ENCODE measurements at regions not wholly inside any gene's neighbourhood (a gene's known extent, or its start where the extent isn't known, plus 50 kb on each side); places are given as distances from the start of the nearest gene placed in this dataset.
"Not testable (repeated sequence)": the region's sequence is repeated elsewhere in the genome, so short reads cannot be mapped to it uniquely, and the experiment has no call there.

DNA sequence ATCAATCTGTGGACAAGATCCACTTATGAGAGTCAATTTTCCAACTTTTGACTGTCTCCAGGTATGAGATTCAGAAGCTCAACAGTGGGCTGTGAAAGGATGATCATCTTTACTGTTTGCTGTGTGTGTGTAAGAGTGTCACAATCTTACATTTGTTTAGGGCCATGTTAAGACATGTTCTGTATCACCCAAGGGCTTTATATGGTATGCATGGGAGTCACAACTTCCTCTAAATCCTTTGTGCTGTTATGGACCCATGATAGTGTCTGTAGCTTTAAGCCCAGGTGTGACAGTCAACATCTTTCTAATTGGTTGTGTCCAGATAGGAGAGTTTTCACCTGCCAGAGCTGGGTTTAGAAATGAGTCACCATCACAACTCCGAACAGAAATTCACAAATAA, 70.2 kb downstream of the ZNF726 start:
- not testable (repeated sequence) for DNase-seq (ENCODE audit: low read depth)

- no peak for DNase-seq (ENCODE audit: low read depth)
Measured at GRCh38 chr19:23986623-23987022, 71.9 kb downstream of the ZNF726 start.

DNA sequence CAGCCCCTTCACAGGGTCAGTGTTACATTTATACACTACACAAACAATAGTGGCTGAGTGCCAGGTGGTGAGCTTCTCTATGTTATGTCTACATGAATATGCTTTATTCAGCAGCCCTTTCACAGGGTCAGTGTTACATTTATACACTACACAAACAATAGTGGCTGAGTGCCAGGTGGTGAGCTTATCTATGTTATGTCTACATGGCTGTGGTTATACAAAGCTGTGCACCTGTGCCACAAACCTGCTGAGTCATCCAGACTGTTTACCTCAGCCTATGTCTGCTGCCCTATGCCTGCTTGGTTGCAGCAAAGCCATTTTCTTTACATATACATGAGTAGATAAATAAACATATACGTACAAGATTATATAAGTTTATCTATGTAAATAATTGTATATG, 76.5 kb downstream of the ZNF726 start:
- no peak for DNase-seq (ENCODE audit: low read depth)

GRCh38 chr19:23992348-23992747, 77.7 kb downstream of the ZNF726 start:
- no peak for DNase-seq (ENCODE audit: low read depth)

GRCh38 chr19:23993440-23993839, 78.8 kb downstream of the ZNF726 start:
- DNase-seq (ENCODE audit: low read depth) = no peak

GRCh38 chr19:23996549-23996948, 81.9 kb downstream of the ZNF726 start:
- peak; percentile 1 for DNase-seq (ENCODE audit: low read depth)

DNA sequence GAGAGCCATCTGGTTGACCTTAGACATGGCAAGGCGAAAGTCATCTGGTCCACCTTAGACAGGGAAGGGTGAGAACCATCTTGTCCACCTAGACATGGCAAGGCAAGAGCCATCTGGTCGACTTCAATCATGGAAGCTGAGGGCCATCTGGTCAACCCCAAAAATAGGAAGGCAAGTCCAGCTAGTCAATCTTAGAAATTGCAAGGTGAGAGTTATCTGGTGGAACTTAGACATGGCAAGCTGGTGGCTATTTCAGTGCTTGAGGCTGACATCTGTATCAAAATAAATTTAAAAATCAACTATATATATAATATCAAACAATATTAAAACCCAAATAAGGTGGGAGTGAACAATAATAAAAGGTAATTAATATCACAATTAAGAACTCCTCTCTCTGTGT, 83.9 kb downstream of the ZNF726 start:
- no peak for DNase-seq (ENCODE audit: low read depth)

GRCh38 chr19:23999821-24000610, 85.3 kb downstream of the ZNF726 start:
- no peak for DNase-seq (ENCODE audit: low read depth)

DNA sequence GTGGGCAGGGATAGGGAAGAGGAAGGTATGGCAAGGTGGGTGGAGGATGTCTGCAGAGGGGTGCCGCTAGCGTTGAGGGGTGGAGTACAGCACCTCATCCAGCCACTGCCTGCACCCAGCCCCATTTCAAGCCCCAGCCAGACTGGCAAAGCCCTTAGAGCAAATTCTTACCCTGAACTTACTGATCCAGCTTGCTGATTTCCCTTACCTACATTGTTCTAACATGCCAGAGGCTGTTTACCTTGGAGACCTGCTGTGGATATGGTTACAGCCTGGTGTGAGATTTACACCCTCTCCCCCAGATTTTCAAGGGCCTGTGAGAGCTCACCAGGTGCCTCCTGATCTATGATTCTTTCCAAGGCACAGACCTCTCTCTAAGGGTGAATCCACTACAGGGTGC, 86.0 kb downstream of the ZNF726 start:
- no peak for DNase-seq (ENCODE audit: low read depth)

GRCh38 chr19:24002256-24002945, 84.6 kb upstream of the ZNF254 start:
- no peak for DNase-seq (ENCODE audit: low read depth)

GRCh38 chr19:24003537-24003936, 83.5 kb upstream of the ZNF254 start:
- no peak for DNase-seq (ENCODE audit: low read depth)

DNA sequence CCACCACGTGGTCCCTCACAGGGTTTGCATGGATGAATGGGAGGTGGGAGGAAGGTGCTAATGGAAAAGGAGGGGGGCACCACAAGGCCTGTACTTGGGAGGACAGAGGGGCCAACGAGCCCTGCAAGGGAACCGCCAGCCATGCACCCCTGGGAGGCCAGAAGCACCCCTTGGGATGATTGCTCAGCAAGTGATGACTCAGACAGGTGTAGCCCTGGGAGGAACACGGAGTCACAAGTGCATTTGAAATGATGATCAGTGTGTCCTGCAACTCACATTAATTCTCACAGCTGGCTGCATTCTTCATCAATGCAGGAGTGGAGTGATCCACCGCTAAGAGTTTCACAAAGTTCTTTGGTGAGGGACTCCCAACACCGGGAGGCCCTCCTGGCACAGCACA, 82.8 kb upstream of the ZNF254 start:
- DNase-seq (ENCODE audit: low read depth) = no peak

- no peak for DNase-seq (ENCODE audit: low read depth)
Measured at GRCh38 chr19:24029941-24030636, 56.9 kb upstream of the ZNF254 start.

- DNase-seq (ENCODE audit: low read depth) = no peak
Measured at GRCh38 chr19:24032651-24033050, 54.3 kb upstream of the ZNF254 start.

GRCh38 chr19:24033301-24033962, 53.6 kb upstream of the ZNF254 start:
- DNase-seq (ENCODE audit: low read depth) = peak; percentile 95

DNA sequence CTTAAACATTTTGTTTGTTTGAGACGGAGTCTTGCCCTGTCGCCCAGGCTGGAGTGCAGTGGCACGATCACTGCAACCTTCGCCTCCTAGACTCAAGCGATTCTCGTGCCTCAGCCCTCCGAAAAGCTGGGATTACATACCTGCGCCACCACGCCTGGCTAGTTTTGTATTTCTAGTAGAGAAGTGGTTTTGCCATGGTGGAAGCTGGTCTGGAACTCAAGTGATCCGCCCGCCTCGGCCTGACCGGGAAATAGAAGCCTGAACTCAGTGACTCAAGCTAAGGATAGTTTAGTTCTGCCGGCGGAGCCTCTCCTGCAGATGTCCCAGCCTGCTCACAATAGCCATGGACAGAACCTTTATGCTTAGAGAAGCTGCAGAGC, 53.0 kb upstream of the ZNF254 start:
- peak; percentile 79 for DNase-seq (ENCODE audit: low read depth)

DNA sequence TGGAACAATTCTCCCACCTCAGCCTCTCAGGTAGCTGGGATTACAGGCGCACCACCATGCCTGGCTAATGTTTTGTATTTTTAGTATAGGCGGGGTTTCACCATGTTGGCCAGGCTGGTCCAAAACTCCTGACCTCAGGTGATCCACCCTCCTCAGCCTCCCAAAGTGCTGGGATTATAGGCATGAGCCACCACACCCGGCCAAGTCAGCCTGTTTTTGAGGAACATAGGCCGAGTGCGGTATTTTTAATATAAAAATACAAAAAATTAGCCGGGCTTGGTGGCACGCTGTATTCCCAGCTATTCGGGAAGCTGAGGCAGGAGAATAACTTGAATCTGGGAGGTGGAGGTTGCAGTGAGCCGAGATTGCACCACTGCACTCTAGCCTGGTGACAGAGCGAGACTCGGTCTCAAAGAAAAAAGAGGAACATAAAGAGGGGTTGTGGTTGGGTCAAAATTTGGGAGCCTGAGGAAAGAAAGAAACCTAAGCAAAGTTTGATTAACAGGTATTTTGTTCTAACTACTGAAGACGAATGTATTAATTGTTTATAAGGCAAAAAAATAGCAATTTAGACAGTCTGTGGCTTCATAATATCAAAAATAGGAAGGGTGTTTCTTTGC, 51.6 kb upstream of the ZNF254 start:
- DNase-seq (ENCODE audit: low read depth) = not testable (repeated sequence)

Measured in EH (cell line).